GM18868 (cell line): ENCODE measurements at regions not wholly inside any gene's neighbourhood (a gene's known extent, or its start where the extent isn't known, plus 50 kb on each side); places are given as distances from the start of the nearest gene placed in this dataset.

Source experiments
- ATAC-seq: cut with Tn5 transposase; IDR thresholded peaks from one replicate; pipeline ENCODE4 v1.9.1; 2021; ENCODE audit warnings: mild to moderate bottlenecking, moderate library complexity; ENCODE audit not compliant: unreplicated experiment

DNA sequence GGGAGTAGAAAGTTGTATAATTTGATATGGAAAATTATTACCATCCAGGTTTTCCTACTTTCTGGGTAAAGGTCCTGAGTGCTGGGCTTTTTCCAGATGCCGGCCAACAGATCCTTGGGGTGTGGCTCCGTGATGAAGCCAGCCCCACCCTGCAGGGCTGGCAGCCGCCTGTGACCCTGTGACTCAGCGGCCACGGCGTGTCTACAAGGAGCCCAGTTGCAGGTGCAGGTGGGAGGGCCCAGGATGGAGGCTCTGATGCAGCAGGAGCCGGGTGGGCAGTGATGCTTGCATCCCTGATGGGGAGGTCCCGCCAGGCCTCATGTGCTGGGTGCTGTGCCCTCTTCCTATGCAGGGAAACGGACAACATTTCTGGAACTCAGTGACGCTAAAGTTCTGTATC lies 96.0 kb upstream of the ALKAL2 start:
- no peak for ATAC-seq

- ATAC-seq: no peak
Measured at GRCh38 chr2:383178-383577, 95.3 kb upstream of the ALKAL2 start.

- no peak for ATAC-seq
Measured at GRCh38 chr2:382728-383022, 94.8 kb upstream of the ALKAL2 start.

DNA sequence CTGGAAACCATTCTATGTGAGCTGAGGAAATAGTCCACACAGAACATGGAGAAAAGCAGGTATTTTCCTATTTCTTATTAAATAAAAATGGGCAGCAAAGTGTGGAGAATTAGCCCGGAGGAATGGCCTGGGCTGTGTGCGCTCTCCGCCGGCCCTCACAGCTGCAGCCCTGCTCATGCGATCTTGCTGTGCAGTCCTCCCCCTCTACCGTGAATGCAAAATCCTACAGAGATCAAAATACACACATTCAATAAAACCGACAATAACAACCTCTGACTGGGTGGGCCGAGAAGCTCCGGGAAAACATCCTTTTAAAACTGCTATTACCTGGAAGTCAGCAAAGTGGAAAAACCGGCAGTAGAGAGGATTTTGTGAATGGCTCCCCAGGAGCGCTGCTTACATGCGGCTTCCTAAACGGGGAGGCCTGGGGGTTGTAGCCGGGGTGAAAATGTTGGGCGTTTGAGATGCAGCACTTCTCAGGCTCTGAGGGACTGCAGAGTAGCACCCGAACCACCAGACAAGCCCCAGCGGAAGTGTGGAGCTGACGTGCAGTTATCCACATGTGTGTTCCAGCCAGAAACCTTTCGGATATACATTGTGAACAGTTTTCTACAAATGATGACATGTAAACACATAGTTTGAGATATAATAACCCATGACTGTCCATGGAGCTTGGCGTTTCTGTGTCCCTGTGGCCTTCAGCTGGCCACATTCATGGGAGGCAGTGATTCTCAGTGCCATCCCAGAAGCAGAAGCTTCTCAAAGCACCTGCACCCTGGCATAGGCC lies 94.2 kb upstream of the ALKAL2 start:
- no peak for ATAC-seq

DNA sequence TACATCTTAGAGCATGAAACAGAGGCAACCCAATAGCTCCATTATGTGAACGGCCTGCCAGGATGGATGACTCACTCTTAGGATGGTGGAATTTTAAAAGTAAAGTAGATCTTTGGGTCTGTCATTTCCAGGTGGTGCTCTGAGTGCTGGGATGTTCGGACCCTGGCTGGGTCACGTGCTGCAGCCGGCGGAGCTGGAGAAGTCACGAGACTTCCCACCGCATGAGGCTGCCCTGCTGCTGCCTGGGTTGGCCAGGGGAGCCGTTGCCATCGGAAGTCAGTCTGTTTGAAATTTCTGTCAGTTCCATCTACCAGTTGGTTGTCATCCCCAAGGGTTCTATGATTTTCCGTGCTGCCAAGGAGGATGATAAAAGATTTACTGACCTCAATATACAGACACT lies 93.3 kb upstream of the ALKAL2 start:
- ATAC-seq: no peak

DNA sequence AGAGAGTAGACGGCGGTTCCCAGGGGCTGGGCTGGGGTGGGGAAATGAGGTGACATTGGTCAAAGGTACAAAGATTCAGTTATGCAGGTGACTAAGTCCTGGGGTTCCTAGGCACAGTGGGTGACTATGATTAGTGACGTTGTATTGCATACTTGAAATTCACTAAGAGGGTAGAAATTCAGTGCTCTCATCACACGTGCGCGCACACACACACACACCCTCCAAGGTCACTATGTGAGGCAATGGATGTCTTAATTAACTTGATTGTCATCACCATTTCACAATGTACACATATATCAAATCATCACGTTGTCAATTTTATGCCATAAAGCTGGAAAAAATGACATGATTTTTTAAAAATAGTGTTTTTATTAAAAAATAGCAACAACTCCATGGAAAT lies 92.9 kb upstream of the ALKAL2 start:
- no peak for ATAC-seq

GRCh38 chr2:380221-380620 lies 92.3 kb upstream of the ALKAL2 start:
- ATAC-seq: no peak

- no peak for ATAC-seq
Measured at GRCh38 chr2:379778-380177, 91.9 kb upstream of the ALKAL2 start.

DNA sequence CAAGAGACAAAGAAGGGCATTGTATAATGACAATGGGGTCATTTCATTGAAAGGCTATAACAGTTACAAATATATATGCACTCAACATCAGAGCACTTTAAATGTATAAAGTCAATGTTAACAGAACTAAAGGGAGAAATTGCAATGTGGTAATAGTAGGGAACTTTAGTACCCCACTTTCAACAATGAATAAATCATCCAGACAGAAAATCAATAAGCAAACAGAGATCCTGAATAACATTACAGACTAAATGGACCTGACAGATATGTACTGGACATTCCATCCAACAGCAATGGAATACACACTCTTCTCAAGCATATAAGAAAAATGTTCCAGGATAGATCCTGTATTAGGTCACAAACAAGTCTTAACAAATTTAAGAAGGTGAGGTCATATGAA lies 90.5 kb upstream of the ALKAL2 start:
- ATAC-seq: no peak

DNA sequence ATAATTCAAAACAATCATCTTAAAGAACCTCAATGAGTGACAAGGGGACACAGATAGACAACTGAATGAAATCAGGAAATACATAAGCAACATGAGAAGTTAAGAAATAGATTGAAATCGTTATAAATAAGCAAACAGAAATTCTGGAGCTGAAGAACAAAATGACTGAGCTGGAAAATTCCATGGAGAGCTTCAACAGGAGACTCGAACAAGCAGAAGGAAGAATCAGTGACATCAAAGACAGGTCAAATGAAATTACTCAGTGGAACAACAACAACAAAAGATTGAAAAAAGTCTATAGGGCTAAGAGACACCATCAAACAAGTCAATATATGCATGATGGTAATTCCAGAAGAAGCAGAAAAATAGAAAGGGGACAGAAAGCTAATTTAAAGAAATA lies 89.5 kb upstream of the ALKAL2 start:
- no peak for ATAC-seq

GRCh38 chr2:375956-376307 lies 88.0 kb upstream of the ALKAL2 start:
- no peak for ATAC-seq

- no peak for ATAC-seq
Measured at GRCh38 chr2:375270-375955, 87.5 kb upstream of the ALKAL2 start.

GRCh38 chr2:368386-368785 lies 80.5 kb upstream of the ALKAL2 start:
- ATAC-seq: no peak

DNA sequence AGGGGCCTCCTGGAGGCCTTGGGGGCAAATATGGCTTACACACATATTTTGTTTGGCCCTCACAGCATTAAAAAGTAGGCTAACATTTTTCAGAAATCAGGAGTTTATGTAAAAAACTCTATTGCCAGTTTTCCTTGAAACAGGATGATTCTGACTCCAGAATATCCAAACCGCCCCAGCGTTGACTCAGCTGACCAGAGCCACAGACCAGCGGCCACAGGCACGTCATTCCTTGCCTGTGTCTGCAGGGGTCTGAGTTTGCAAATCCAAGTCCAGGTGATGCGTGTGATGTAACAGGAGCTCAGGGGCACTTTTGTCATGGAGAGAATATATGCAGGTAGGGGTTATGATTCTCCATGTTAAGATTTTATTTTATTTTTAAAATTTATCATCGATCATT lies 79.4 kb upstream of the ALKAL2 start:
- no peak for ATAC-seq

DNA sequence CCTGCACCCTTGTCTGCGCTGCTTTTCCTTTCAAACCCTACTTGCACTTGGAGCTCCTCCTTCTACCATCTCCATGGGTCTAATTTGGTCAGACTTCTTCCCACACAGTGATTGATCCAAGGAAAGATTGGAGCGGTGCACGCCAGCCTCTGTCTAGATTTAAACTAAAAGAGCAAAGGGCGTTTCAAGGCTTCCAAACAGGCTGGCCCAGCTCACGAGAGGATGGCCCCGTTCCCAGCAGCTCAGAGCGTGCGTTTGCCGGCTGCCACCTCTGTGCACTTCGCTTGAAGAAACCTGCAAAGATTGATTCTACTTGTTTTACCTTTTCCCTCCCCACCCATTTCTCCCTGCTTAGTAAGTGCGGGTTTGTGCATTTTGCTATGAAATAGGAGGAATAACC lies 78.8 kb upstream of the ALKAL2 start:
- no peak for ATAC-seq

DNA sequence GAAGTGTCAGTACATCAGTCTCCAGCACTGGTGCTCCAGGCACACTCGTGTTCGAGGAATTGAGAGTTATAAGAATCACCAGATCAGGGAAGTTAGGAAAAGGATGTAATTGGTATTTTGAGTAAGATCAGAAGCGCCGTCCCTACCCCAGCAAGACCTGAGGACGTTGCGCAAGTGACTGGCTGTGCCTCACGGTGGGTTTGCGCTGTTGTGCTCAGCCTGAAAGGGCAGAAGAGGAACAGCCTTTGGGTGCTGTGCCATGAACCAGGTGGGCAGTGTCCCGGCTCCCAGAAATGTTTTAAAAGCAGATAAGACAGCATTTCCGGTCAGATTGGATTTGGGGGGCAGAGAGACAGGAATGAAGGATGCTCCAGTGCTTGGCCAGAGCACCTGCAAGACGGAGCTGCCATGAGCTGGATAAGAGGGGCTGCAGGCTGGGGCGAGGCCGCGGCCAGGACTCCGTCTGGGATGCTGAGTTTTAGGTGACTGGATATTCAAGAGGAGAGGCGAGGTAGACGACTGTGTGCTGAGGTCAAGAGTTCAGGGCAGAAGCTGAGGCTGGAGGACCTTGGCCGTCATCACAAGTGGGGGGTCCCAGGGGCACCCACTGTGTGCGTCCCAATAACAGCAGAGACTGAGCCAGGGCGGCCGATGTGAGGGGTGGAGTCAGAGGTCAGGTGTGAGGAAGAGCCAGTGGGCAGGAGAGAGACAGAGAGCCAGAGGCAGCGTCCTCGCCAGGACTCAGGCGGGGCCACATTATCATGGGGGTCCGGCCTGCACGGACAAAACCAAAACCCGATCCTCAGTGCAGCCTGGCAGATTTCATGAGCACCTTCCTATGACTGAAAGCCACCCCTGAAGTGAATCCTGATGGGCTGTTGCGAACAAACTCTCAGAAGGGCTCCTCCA lies 77.7 kb upstream of the ALKAL2 start:
- ATAC-seq: no peak

DNA sequence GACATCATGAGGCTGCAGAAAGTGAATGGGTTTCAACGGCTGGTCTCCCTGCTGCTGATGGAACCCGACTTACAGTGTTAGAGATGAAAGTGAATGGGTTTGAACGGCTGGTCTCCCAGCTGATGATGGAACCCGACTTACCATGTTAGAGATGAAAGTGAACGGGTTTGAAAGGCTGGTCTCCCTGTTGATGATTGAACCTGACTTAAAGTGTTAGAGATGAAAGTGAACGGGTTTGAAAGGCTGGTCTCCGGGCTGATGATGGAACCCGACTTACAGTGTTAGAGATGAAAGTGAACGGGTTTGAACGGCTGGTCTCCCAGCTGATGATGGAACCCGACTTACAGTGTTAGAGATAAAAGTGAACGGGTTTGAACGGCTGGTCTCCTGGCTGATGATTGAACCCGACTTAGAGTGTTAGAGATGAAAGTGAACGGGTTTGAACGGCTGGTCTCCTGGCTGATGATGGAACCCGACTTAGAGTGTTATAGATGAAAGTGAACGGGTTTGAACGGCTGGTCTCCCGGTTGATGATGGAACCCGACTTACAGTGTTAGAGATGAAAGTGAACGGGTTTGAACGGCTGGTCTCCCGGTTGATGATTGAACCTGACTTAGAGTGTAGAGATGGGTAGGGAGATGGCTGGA lies 76.1 kb upstream of the ALKAL2 start:
- ATAC-seq: no peak

DNA sequence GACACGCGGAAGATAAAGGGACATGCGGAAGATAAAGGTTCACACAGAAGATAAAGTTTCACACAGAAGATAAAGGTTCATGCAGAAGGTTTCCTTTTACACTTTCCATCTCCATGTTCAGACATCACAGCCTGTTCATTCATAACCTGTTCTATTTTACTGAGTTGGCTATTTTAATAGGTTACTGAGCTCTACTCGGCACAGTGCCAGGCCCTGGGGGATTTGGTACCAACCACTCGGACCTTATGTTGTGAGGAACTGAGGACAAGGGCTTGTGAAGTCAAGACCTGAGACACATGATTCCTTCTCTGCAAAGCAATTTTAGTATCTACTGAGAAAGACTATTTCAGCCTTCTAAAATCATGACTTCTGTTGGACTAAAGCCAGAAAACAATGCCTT lies 75.0 kb upstream of the ALKAL2 start:
- ATAC-seq: no peak

GRCh38 chr2:360124-360523 lies 72.2 kb upstream of the ALKAL2 start:
- no peak for ATAC-seq

- no peak for ATAC-seq
Measured at GRCh38 chr2:359047-359446, 71.2 kb upstream of the ALKAL2 start.

- no peak for ATAC-seq
Measured at GRCh38 chr2:357811-358210, 69.9 kb upstream of the ALKAL2 start.
